HepG2 (cell line): ENCODE measurements at regions not wholly inside any gene's neighbourhood (a gene's known extent, or its start where the extent isn't known, plus 50 kb on each side); places are given as distances from the start of the nearest gene placed in this dataset.

ENCODE experiments used
- CBX1 ChIP-seq: IDR thresholded peaks from one replicate; pipeline ENCODE4 v1.6.1; 2016; ENCODE audit warnings: antibody characterized with exemption, low read depth
- CEBPG ChIP-seq: IDR thresholded peaks from 2 replicates; pipeline ENCODE4 v1.6.1; 2016
- FOXK1 ChIP-seq: sonication (generic); formaldehyde crosslinking; IDR thresholded peaks from 2 replicates; pipeline ENCODE4 v1.4.0; 2020; ENCODE audit warnings: low read depth, missing genetic modification reagents, borderline replicate concordance
- NFKBIZ ChIP-seq: IDR thresholded peaks from 2 replicates; pipeline ENCODE4 v1.6.1; 2018; ENCODE audit warnings: missing genetic modification reagents, missing compliant biosample characterization
- PCBP1 ChIP-seq: fragments of 200-400 bp; formaldehyde crosslinking; IDR thresholded peaks from 2 replicates; pipeline ENCODE4 v1.6.1; 2017; ENCODE audit warnings: mild to moderate bottlenecking, low read depth, low read length, borderline replicate concordance
- PTBP1 ChIP-seq: fragments of 200-400 bp; formaldehyde crosslinking; IDR thresholded peaks from 2 replicates; pipeline ENCODE4 v1.6.1; 2018; ENCODE audit warnings: low read length, low read depth; ENCODE audit not compliant: poor library complexity, severe bottlenecking
- SRSF4 ChIP-seq: fragments of 200-400 bp; formaldehyde crosslinking; IDR thresholded peaks from one replicate; pipeline ENCODE4 v1.6.1; 2018; ENCODE audit warnings: mild to moderate bottlenecking, low read depth, low read length, moderate library complexity; ENCODE audit not compliant: poor library complexity, severe bottlenecking
- ZFP90 ChIP-seq: sonication (generic); formaldehyde crosslinking; IDR thresholded peaks from 2 replicates; pipeline ENCODE4 v1.8.0; 2022; ENCODE audit warnings: missing genetic modification reagents, mild to moderate bottlenecking, inconsistent platforms, borderline replicate concordance
- ZFYVE20 ChIP-seq: sonication (generic); formaldehyde crosslinking; IDR thresholded peaks from 2 replicates; pipeline ENCODE4 v1.8.0; 2023; ENCODE audit warnings: low read depth, mild to moderate bottlenecking, moderate library complexity, missing genetic modification reagents, borderline replicate concordance
- ZNF501 ChIP-seq: sonication (generic); formaldehyde crosslinking; IDR thresholded peaks from 2 replicates; pipeline ENCODE4 v1.5.1; 2020; ENCODE audit warnings: mild to moderate bottlenecking, moderate library complexity, missing genetic modification reagents
- ZNF530 ChIP-seq: sonication (generic); formaldehyde crosslinking; IDR thresholded peaks from 2 replicates; pipeline ENCODE4 v1.5.0; 2020; ENCODE audit warnings: low read depth, mild to moderate bottlenecking, missing genetic modification reagents
- ZNF737 ChIP-seq: sonication (generic); formaldehyde crosslinking; IDR thresholded peaks from 2 replicates; pipeline ENCODE4 v1.5.0; 2020; ENCODE audit warnings: missing genetic modification reagents, mild to moderate bottlenecking, borderline replicate concordance
- TF ChIP-seq, protein P1 (sequence below), 2 experiments: fragments of 450-650 bp in 1 of 2; sonication (generic) in 1 of 2; formaldehyde crosslinking; IDR thresholded peaks; 2 replicates each; pipeline versions ENCODE4 v1.5.0 to v1.8.0; 2020 to 2022; ENCODE audit warnings: mild to moderate bottlenecking in 1 of 2, missing genetic modification reagents in 1 of 2
- TF ChIP-seq, protein P2 (sequence below): sonication (generic); formaldehyde crosslinking; IDR thresholded peaks from 2 replicates; pipeline ENCODE4 v1.5.0; 2020; ENCODE audit warnings: missing genetic modification reagents, mild to moderate bottlenecking, borderline replicate concordance
- TF ChIP-seq, protein P3 (sequence below): sonication (generic); formaldehyde crosslinking; IDR thresholded peaks from 2 replicates; pipeline ENCODE4 v1.5.0; 2020; ENCODE audit warnings: mild to moderate bottlenecking, missing genetic modification reagents
- TF ChIP-seq, protein P4 (sequence below): sonication (generic); formaldehyde crosslinking; IDR thresholded peaks from 2 replicates; pipeline ENCODE4 v1.5.0; 2020; ENCODE audit warnings: mild to moderate bottlenecking, missing genetic modification reagents
- TF ChIP-seq, protein P5 (sequence below): sonication (generic); formaldehyde crosslinking; IDR thresholded peaks from 2 replicates; pipeline ENCODE4 v1.5.1; 2020; ENCODE audit warnings: mild to moderate bottlenecking, missing genetic modification reagents, moderate library complexity
- TF ChIP-seq, protein P6 (sequence below): sonication (generic); formaldehyde crosslinking; IDR thresholded peaks from 2 replicates; pipeline ENCODE4 v1.4.0; 2020; ENCODE audit warnings: missing genetic modification reagents, borderline replicate concordance

DNA sequence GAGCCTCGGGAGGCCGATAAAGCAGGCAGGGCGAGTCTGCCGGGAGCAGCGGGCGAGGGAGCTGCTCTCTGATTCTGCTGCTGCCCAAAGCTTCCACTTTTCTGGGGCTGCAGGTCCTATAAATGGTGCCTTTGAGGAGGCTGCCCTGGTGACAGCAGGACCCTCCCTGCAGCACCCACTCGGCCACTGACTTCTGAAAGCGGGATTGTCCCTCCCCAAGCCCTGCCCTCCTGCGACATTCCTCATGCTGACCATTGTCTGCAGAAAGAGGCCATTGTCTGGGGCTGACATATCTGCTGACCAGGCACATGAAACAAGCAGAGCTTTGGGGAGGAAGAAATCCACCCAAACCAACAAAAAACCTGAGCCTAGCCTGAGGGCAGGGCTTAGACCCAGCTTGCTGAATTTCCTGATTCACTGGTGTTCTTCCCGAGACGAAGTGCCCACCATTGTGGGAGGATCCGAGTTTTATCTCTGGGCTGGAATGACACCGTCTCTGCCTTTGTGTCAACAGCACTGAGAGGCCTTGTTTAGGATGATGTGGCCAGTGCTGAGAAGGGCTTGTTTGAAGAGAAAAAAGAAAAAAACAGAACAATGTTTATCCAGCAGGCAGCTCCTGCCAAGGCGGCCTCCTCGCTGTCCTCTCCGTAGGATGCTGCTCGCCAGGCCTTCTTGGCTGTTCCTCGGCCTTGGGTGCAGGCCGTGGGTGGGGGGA lies 129.7 kb downstream of the MYCN start (continued):
- TF ChIP-seq, protein P1, sequence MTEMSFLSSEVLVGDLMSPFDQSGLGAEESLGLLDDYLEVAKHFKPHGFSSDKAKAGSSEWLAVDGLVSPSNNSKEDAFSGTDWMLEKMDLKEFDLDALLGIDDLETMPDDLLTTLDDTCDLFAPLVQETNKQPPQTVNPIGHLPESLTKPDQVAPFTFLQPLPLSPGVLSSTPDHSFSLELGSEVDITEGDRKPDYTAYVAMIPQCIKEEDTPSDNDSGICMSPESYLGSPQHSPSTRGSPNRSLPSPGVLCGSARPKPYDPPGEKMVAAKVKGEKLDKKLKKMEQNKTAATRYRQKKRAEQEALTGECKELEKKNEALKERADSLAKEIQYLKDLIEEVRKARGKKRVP (CRISPR knock-in tag; IDR thresholded peaks at IDR 0.05), result peak in 1 of 2 experiments; percentile 56; a peak in 1 of 4 replicates
- TF ChIP-seq, protein P2, sequence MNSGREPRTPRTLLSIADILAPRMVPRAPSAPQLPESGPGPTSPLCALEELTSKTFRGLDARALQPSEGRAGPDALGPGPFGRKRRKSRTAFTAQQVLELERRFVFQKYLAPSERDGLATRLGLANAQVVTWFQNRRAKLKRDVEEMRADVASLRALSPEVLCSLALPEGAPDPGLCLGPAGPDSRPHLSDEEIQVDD, result no peak
- no peak for TF ChIP-seq SRSF4
- TF ChIP-seq, protein P3, sequence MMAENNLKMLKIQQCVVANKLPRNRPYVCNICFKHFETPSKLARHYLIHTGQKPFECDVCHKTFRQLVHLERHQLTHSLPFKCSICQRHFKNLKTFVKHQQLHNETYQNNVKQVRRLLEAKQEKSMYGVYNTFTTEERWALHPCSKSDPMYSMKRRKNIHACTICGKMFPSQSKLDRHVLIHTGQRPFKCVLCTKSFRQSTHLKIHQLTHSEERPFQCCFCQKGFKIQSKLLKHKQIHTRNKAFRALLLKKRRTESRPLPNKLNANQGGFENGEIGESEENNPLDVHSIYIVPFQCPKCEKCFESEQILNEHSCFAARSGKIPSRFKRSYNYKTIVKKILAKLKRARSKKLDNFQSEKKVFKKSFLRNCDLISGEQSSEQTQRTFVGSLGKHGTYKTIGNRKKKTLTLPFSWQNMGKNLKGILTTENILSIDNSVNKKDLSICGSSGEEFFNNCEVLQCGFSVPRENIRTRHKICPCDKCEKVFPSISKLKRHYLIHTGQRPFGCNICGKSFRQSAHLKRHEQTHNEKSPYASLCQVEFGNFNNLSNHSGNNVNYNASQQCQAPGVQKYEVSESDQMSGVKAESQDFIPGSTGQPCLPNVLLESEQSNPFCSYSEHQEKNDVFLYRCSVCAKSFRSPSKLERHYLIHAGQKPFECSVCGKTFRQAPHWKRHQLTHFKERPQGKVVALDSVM (CRISPR knock-in tag), result peak; percentile 25; the same call in 1 of the 2 replicates
- TF ChIP-seq, protein P4, sequence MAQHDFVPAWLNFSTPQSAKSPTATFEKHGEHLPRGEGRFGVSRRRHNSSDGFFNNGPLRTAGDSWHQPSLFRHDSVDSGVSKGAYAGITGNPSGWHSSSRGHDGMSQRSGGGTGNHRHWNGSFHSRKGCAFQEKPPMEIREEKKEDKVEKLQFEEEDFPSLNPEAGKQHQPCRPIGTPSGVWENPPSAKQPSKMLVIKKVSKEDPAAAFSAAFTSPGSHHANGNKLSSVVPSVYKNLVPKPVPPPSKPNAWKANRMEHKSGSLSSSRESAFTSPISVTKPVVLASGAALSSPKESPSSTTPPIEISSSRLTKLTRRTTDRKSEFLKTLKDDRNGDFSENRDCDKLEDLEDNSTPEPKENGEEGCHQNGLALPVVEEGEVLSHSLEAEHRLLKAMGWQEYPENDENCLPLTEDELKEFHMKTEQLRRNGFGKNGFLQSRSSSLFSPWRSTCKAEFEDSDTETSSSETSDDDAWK (CRISPR knock-in tag), result no peak
- TF ChIP-seq ZFP90, result no peak
- TF ChIP-seq CBX1, result no peak
- TF ChIP-seq FOXK1 (CRISPR knock-in tag), result peak; percentile 50; the same call in 1 of the 2 replicates
- TF ChIP-seq CEBPG (CRISPR knock-in tag), result 0 out of 2 replicates have a peak, but pooled peaks have one; percentile 6
- TF ChIP-seq ZNF737 (CRISPR knock-in tag), result no peak
- TF ChIP-seq ZNF530 (CRISPR knock-in tag), result no peak
- no peak for TF ChIP-seq PCBP1
- no peak for TF ChIP-seq ZNF501
- TF ChIP-seq, protein P5, sequence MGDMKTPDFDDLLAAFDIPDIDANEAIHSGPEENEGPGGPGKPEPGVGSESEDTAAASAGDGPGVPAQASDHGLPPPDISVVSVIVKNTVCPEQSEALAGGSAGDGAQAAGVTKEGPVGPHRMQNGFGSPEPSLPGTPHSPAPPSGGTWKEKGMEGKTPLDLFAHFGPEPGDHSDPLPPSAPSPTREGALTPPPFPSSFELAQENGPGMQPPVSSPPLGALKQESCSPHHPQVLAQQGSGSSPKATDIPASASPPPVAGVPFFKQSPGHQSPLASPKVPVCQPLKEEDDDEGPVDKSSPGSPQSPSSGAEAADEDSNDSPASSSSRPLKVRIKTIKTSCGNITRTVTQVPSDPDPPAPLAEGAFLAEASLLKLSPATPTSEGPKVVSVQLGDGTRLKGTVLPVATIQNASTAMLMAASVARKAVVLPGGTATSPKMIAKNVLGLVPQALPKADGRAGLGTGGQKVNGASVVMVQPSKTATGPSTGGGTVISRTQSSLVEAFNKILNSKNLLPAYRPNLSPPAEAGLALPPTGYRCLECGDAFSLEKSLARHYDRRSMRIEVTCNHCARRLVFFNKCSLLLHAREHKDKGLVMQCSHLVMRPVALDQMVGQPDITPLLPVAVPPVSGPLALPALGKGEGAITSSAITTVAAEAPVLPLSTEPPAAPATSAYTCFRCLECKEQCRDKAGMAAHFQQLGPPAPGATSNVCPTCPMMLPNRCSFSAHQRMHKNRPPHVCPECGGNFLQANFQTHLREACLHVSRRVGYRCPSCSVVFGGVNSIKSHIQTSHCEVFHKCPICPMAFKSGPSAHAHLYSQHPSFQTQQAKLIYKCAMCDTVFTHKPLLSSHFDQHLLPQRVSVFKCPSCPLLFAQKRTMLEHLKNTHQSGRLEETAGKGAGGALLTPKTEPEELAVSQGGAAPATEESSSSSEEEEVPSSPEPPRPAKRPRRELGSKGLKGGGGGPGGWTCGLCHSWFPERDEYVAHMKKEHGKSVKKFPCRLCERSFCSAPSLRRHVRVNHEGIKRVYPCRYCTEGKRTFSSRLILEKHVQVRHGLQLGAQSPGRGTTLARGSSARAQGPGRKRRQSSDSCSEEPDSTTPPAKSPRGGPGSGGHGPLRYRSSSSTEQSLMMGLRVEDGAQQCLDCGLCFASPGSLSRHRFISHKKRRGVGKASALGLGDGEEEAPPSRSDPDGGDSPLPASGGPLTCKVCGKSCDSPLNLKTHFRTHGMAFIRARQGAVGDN (CRISPR knock-in tag), result peak; percentile 69
- no peak for TF ChIP-seq ZFYVE20
- TF ChIP-seq, protein P6, sequence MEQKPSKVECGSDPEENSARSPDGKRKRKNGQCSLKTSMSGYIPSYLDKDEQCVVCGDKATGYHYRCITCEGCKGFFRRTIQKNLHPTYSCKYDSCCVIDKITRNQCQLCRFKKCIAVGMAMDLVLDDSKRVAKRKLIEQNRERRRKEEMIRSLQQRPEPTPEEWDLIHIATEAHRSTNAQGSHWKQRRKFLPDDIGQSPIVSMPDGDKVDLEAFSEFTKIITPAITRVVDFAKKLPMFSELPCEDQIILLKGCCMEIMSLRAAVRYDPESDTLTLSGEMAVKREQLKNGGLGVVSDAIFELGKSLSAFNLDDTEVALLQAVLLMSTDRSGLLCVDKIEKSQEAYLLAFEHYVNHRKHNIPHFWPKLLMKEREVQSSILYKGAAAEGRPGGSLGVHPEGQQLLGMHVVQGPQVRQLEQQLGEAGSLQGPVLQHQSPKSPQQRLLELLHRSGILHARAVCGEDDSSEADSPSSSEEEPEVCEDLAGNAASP (CRISPR knock-in tag), result peak; percentile 52; the same call in 1 of the 2 replicates
- no peak for TF ChIP-seq NFKBIZ (CRISPR knock-in tag)
- no peak for TF ChIP-seq PTBP1
